ENCODE measurements at regions not wholly inside any gene's neighbourhood (a gene's known extent, or its start where the extent isn't known, plus 50 kb on each side); places are given as distances from the start of the nearest gene placed in this dataset.

DNA sequence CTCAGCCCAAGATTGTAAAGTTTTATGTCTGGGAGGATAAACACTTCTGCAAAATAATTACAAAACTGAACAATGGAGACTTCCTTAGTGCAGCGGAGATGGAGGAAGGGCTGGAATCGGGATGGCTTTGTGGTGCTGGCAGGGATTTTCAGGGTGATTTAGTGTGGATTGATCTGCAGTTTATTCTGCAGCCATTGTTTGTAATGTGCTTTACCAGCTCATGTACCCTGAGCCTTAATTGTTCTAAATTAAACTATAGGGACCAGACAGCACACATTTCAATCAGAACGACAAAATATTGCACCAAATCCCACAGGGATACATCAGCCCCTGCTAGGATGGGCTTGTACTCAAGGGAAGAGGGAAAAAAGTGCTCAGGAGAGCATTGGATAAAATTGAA is 103.2 kb upstream of the ONECUT1 start:
- Histone ChIP-seq H3K27me3 (ENCODE audit: low read length) (no peaks in the 10 kb centered on the region), H3K9ac (ENCODE audit: low read length) (no peak overlapping the region), H3K79me2 (ENCODE audit: insufficient read depth, low read length) (no peaks in the 10 kb centered on the region), H3K27ac (ENCODE audit: low read depth, low read length) (no peak overlapping the region), H3F3A (ENCODE audit: insufficient read depth) (no peaks in the 10 kb centered on the region), H3K4me3 (ENCODE audit: insufficient read depth, low read length, poor library complexity, severe bottlenecking) (no peak overlapping the region), H3K4me2 (ENCODE audit: low read depth, low read length, poor library complexity, severe bottlenecking) (no peak overlapping the region), H3K9me3 (ENCODE audit: insufficient read depth, low read length) (no peaks in the 10 kb centered on the region), H3K9me2 (replicated peaks; ENCODE audit: insufficient read depth, low read length) (no peaks in the 10 kb centered on the region), H4K20me1 (ENCODE audit: low read depth, low read length) (no peaks in the 10 kb centered on the region), H2AFZ (ENCODE audit: low read depth, low read length, severe bottlenecking) (no peak overlapping the region), H3K36me3 (ENCODE audit: low read length) (no peaks in the 10 kb centered on the region)
- no peak for TF ChIP-seq EZH2phosphoT487 (conservative IDR thresholded peaks at IDR 0.05; ENCODE audit: low read length)
- no peak for TF ChIP-seq CTCF (IDR thresholded peaks at IDR 0.05; ENCODE audit: insufficient read depth, low read length, poor library complexity, severe bottlenecking)

- Histone ChIP-seq H3K9ac (ENCODE audit: low read length) (no peak overlapping the region), H3F3A (ENCODE audit: insufficient read depth) (no peaks in the 10 kb centered on the region), H3K27me3 (ENCODE audit: low read length) (no peaks in the 10 kb centered on the region), H2AFZ (ENCODE audit: low read depth, low read length, severe bottlenecking) (no peak overlapping the region), H3K79me2 (ENCODE audit: insufficient read depth, low read length) (no peaks in the 10 kb centered on the region), H3K4me2 (ENCODE audit: low read depth, low read length, poor library complexity, severe bottlenecking) (no peak overlapping the region), H3K36me3 (ENCODE audit: low read length) (no peaks in the 10 kb centered on the region), H3K9me2 (replicated peaks; ENCODE audit: insufficient read depth, low read length) (no peaks in the 10 kb centered on the region), H3K27ac (ENCODE audit: low read depth, low read length) (no peak overlapping the region), H3K9me3 (ENCODE audit: insufficient read depth, low read length) (no peaks in the 10 kb centered on the region), H3K4me3 (ENCODE audit: insufficient read depth, low read length, poor library complexity, severe bottlenecking) (no peak overlapping the region), H4K20me1 (ENCODE audit: low read depth, low read length) (no peaks in the 10 kb centered on the region)
- TF ChIP-seq EZH2phosphoT487 (conservative IDR thresholded peaks at IDR 0.05; ENCODE audit: low read length) (no peak), CTCF (IDR thresholded peaks at IDR 0.05; ENCODE audit: insufficient read depth, low read length, poor library complexity, severe bottlenecking) (no peak)
These were observed 89.8 kb upstream of the ONECUT1 start for GRCh38 chr15:52879904-52880303.

DNA sequence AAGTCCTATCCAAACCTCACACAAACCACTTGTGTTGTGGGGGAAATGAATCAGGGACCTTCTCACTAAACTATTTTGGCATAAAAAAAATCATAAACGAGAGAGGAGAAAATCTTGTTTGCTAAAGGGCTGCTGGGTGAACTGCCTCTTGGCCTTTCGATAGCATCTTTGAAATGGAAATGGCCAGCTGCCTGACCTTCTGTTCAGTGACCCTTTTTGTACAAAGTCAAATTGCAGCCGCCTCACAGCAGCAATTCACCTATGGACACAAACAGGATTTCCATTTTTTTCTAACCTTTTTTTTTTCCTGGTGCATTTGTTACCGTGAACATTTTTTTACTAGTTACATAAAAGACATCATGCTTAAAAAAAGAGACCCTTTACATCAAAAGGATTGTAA is 89.0 kb upstream of the ONECUT1 start:
- H3K79me2 ChIP-seq (ENCODE audit: insufficient read depth, low read length), result no peaks in the 10 kb centered on the region
- H3K4me3 ChIP-seq (ENCODE audit: insufficient read depth, low read length, poor library complexity, severe bottlenecking), result no peak overlapping the region
- H3K27me3 ChIP-seq (ENCODE audit: low read length), result no peaks in the 10 kb centered on the region
- H3K27ac ChIP-seq (ENCODE audit: low read depth, low read length), result no peak overlapping the region
- H3K9me3 ChIP-seq (ENCODE audit: insufficient read depth, low read length), result no peaks in the 10 kb centered on the region
- TF ChIP-seq EZH2phosphoT487 (conservative IDR thresholded peaks at IDR 0.05; ENCODE audit: low read length), result no peak
- TF ChIP-seq CTCF (IDR thresholded peaks at IDR 0.05; ENCODE audit: insufficient read depth, low read length, poor library complexity, severe bottlenecking), result no peak
- no peaks in the 10 kb centered on the region for H3K36me3 ChIP-seq (ENCODE audit: low read length)
- H3K9me2 ChIP-seq (replicated peaks; ENCODE audit: insufficient read depth, low read length), result no peaks in the 10 kb centered on the region
- no peaks in the 10 kb centered on the region for H4K20me1 ChIP-seq (ENCODE audit: low read depth, low read length)
- no peak overlapping the region for H2AFZ ChIP-seq (ENCODE audit: low read depth, low read length, severe bottlenecking)
- H3K4me2 ChIP-seq (ENCODE audit: low read depth, low read length, poor library complexity, severe bottlenecking), result no peak overlapping the region
- no peaks in the 10 kb centered on the region for H3F3A ChIP-seq (ENCODE audit: insufficient read depth)
- no peak overlapping the region for H3K9ac ChIP-seq (ENCODE audit: low read length)

Data from SU-DHL-6 (cell line).